Tibial artery (tissue), 4 donors: ENCODE measurements at regions not wholly inside any gene's neighbourhood (a gene's known extent, or its start where the extent isn't known, plus 50 kb on each side); places are given as distances from the start of the nearest gene placed in this dataset.

Experiments
- DNase-seq, 2 donors: peaks; one replicate each; pipeline ENCODE4 v3.0.0-alpha.2; 2019
- H3K27ac ChIP-seq, 2 donors: fragments of 200-600 bp; sonication (generic) in 1 of 2; 1 replicate in 1 of 2; 2 replicates in 1 of 2; pipeline ENCODE4 v1.5.1; 2018 to 2019; ENCODE audit warnings: mild to moderate bottlenecking in 1 of 2
- H3K27me3 ChIP-seq, 2 donors: fragments of 200-600 bp; sonication (generic) in 1 of 2; one replicate each; pipeline versions ENCODE4 v1.5.1 to v1.6.0; 2016 to 2019
- H3K36me3 ChIP-seq, 3 donors: fragments of 200-600 bp; sonication (generic) in 2 of 3; one replicate each; pipeline ENCODE4 v1.5.1; 2016 to 2019; ENCODE audit warnings: mild to moderate bottlenecking in 2 of 3
- H3K4me1 ChIP-seq, 4 donors: fragments of 200-600 bp; sonication (generic) in 2 of 4; 1 replicate in 3 of 4; 2 replicates in 1 of 4; pipeline ENCODE4 v1.5.1; 2016 to 2019
- H3K4me3 ChIP-seq, 2 donors: fragments of 200-600 bp; sonication (generic) in 1 of 2; 1 replicate in 1 of 2; 2 replicates in 1 of 2; pipeline ENCODE4 v1.5.1; 2018 to 2019; ENCODE audit warnings: mild to moderate bottlenecking in 2 of 2
- H3K9me3 ChIP-seq, 3 donors: fragments of 200-600 bp; sonication (generic) in 1 of 3; one replicate each; pipeline ENCODE4 v1.5.1; 2016 to 2019
- intact Hi-C: fragments of 100-400 bp; cut with DNase I; formaldehyde crosslinking; loops from one replicate; pipeline ENCODE4 v1.15.0; 2023; ENCODE audit warnings: low total_unique reads
- TF ChIP-seq, protein P1 (sequence below), 2 experiments: fragments of 200-600 bp in 1 of 2; fragments of 450-650 bp in 1 of 2; IDR thresholded peaks; one replicate each; pipeline ENCODE4 v1.5.1; 2017 to 2019; ENCODE audit warnings: antibody characterized with exemption in 2 of 2, mild to moderate bottlenecking in 1 of 2, moderate library complexity in 1 of 2

DNA sequence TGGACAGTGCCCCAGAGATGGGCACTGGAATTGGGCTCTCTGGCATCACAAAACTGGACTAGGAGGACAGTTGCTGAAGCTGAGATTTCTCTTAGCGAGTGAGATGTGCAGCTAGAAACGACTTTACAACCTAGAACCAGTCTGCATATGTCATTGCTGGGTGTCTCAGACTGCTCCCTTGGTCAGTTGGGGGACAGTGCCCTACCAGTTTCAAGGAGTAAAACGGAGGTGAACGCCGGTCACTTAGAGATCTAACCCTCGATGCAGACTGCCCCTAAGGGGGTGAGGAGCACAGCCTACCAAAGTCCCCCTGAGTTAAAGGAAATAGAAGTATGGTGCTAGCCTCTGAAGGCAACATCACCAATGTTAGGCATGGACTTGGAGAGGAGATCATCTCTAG lies 704.4 kb upstream of the CDH9 start:
- DNase-seq, result no peak
- H3K4me1 ChIP-seq, result no peaks in the 10 kb centered on the region
- intact Hi-C loops, result no loop called here

DNA sequence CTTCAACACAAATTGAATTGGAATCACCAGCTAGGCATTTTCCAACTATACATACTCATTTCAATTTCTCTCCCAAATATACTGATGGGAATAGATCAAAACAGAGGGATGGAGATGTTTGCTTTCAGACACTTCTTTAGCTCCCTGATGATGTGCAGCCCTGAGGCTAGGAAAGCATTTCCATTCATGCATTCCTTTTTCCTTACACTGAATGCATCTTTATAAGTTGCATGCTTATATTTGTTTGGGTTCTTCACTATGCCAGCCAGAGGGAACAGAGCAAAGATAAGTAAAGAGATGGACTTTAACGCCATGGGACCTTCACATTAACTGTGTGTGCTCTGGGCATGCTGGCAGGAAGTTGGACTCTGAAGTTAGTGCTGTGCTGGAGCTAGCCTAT lies 696.5 kb upstream of the CDH9 start:
- intact Hi-C loops, result no loop called here
- no peaks in the 10 kb centered on the region for H3K9me3 ChIP-seq
- no peak for DNase-seq
- H3K4me3 ChIP-seq, result no peak overlapping the region
- no peaks in the 10 kb centered on the region for H3K4me1 ChIP-seq
- H3K27ac ChIP-seq, result no peak overlapping the region
- H3K36me3 ChIP-seq, result no peaks in the 10 kb centered on the region
- no peaks in the 10 kb centered on the region for H3K27me3 ChIP-seq
- TF ChIP-seq, protein P1, sequence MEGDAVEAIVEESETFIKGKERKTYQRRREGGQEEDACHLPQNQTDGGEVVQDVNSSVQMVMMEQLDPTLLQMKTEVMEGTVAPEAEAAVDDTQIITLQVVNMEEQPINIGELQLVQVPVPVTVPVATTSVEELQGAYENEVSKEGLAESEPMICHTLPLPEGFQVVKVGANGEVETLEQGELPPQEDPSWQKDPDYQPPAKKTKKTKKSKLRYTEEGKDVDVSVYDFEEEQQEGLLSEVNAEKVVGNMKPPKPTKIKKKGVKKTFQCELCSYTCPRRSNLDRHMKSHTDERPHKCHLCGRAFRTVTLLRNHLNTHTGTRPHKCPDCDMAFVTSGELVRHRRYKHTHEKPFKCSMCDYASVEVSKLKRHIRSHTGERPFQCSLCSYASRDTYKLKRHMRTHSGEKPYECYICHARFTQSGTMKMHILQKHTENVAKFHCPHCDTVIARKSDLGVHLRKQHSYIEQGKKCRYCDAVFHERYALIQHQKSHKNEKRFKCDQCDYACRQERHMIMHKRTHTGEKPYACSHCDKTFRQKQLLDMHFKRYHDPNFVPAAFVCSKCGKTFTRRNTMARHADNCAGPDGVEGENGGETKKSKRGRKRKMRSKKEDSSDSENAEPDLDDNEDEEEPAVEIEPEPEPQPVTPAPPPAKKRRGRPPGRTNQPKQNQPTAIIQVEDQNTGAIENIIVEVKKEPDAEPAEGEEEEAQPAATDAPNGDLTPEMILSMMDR (IDR thresholded peaks at IDR 0.05), result no peak

More for the DNA sequence above, 704.4 kb upstream of the CDH9 start:
- Histone ChIP-seq H3K27me3 (no peaks in the 10 kb centered on the region), H3K36me3 (no peaks in the 10 kb centered on the region), H3K9me3 (no peaks in the 10 kb centered on the region), H3K4me3 (no peak overlapping the region), H3K27ac (no peak overlapping the region)
- TF ChIP-seq, protein P1 (IDR thresholded peaks at IDR 0.05), result no peak

DNA sequence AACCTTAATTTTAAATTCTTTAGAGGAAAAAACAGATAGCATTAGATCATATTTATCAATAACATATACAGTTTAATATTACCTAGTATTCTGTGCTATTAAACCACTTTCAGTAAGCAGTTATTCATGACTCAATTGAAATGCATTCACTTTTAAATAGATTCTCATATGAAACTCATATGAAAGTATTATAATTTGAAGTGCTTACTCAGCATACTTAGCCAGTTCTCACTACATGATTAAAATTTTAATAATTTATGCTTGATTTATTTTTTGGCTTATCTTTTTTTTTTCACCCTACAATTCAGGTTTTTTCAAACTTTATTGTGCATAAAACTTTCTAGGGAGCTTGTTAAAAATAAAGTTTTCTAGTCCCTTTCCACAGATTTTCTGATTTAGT lies 694.9 kb upstream of the CDH9 start:
- intact Hi-C loops, result no loop called here
- H3K27ac ChIP-seq, result no peak overlapping the region
- H3K36me3 ChIP-seq, result no peaks in the 10 kb centered on the region
- no peaks in the 10 kb centered on the region for H3K4me1 ChIP-seq
- H3K27me3 ChIP-seq, result no peaks in the 10 kb centered on the region
- H3K4me3 ChIP-seq, result no peak overlapping the region
- TF ChIP-seq, protein P1 (IDR thresholded peaks at IDR 0.05), result no peak
- no peak for DNase-seq
- H3K9me3 ChIP-seq, result no peaks in the 10 kb centered on the region

- intact Hi-C loops, result no loop called here
- Histone ChIP-seq H3K4me3 (no peak overlapping the region), H3K36me3 (no peaks in the 10 kb centered on the region), H3K27me3 (no peaks in the 10 kb centered on the region), H3K27ac (no peak overlapping the region), H3K4me1 (no peaks in the 10 kb centered on the region), H3K9me3 (no peaks in the 10 kb centered on the region)
- TF ChIP-seq, protein P1 (IDR thresholded peaks at IDR 0.05), result no peak
- DNase-seq, result no peak
Measured at GRCh38 chr5:27727254-27727653, 688.9 kb upstream of the CDH9 start.

DNA sequence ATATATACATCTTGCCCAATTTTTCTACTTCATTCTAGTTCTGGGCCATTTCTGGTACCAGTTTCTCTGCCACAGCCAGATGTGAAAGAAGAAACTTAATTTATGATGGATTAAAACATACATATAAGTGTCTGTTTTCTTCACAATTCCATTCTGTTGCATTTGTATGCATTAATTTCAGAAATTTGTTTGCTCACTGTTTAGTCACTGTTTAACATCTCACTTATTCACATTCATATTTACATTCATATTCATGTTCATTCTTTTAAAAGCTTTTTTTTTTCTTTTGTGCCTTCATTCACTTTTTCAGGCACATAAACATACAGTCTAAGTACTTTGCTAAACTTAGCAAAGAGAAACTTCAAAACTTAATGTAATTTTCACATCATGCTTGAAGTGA lies 684.0 kb upstream of the CDH9 start:
- H3K27me3 ChIP-seq, result no peaks in the 10 kb centered on the region
- no peak overlapping the region for H3K27ac ChIP-seq
- H3K9me3 ChIP-seq, result no peaks in the 10 kb centered on the region
- no peaks in the 10 kb centered on the region for H3K4me1 ChIP-seq
- TF ChIP-seq, protein P1 (IDR thresholded peaks at IDR 0.05), result no peak
- H3K36me3 ChIP-seq, result no peaks in the 10 kb centered on the region
- no peak overlapping the region for H3K4me3 ChIP-seq
- intact Hi-C loops, result no loop called here
- no peak for DNase-seq

DNA sequence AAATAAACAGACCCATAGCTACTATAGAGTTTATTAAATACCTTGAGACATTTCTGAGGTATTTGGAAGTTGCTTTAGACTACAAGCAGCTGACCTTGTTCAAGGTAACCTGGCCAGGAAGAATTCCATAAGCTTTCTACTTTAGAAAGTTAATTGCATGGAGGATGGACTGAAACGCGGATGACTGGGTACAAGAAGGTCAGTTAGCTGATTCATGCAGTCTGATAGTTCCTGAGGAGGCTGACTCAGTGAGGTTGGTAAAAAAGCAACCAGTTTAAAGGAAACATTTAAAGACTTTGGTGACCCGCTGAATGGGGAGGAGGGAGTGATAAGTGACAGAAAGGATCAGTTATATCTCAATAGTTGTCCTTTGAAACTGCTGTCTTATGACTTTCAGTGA lies 670.1 kb upstream of the CDH9 start:
- H3K9me3 ChIP-seq, result no peaks in the 10 kb centered on the region
- no peak for DNase-seq
- H3K36me3 ChIP-seq, result no peaks in the 10 kb centered on the region
- no peaks in the 10 kb centered on the region for H3K4me1 ChIP-seq
- no peak overlapping the region for H3K27ac ChIP-seq
- intact Hi-C loops, result no loop called here
- no peaks in the 10 kb centered on the region for H3K27me3 ChIP-seq
- no peak overlapping the region for H3K4me3 ChIP-seq
- TF ChIP-seq, protein P1 (IDR thresholded peaks at IDR 0.05), result no peak
